HG02885 (cell line): ENCODE measurements at regions not wholly inside any gene's neighbourhood (a gene's known extent, or its start where the extent isn't known, plus 50 kb on each side); places are given as distances from the start of the nearest gene placed in this dataset.

Experiments
- ATAC-seq: cut with Tn5 transposase; IDR thresholded peaks from one replicate; pipeline ENCODE4 v1.9.1; 2021; ENCODE audit warnings: mild to moderate bottlenecking; ENCODE audit not compliant: unreplicated experiment, poor library complexity

DNA sequence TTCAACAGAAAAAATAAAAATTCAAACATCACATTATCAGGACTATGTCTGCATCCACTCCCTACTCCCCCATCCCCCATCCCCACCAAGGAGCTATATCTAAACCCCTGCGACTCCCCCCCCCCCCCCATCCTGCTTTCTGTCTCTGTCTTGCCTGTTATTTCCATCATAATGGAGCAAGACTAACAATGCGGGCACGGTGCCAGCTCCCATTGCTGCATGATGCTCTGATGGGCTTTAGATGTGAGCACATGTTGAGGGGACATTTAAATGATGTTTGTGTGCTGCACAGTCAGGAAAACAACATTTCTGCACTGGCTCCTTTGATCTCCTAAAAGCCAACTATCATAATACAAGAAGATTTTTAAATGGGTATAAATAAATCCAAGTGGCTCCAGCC, 644.2 kb upstream of the SETBP1 start:
- no peak for ATAC-seq

DNA sequence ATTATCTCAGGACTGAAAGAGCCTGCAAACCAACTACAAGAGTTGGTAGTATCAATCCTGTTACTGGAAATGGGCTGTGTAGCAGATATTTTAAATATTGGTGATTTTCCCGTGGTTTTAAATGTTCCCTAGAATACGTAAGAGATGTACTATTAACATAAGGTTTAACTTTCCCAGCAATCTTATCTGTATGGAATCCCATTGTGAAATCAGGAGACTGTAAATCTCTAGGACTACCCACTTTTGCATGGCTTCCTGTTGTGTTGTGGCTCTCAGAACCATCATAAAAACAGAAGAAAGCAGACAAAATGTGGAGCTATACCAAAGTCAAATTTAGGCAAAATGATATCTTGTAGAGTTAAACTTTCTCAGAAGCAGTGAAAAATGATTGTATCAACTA, 641.5 kb upstream of the SETBP1 start:
- ATAC-seq: no peak

DNA sequence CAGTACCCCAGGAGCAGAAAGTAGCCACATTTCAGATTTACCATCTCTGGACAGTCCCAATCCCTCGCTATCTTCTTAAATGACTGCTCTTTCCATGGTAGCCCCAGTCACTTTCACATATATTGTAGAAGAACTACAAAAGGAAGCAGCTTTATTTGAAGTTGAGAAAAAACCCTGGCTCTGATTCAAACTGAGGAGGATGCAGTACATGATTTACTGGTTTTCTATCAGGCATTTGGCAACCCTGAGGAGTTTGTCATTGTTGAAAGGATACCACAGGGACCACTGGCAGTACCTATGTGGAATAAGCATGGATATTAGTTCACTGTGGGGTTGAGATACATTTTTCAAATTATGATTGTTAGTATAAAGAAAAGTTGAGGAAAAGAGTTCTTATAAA, 640.9 kb upstream of the SETBP1 start:
- ATAC-seq: no peak

DNA sequence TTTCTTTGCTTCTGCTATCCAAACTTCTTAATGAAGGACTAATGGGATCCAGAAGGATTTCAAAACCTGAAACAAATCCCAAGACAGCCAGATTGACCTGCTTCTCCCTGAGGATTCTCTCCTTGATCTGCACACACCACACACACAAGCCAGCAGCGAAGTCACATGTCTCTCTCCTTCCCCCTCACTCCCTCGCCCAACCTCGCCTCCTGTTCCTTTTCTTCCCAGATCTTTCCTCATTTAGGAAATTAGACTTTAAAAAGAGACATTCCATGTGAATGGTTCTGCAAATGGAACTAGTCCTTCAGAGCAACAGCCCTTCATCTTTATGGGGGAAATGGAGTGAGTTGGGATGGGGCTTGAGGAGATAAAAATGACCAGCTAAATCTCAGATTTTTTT, 639.1 kb upstream of the SETBP1 start:
- ATAC-seq: no peak

DNA sequence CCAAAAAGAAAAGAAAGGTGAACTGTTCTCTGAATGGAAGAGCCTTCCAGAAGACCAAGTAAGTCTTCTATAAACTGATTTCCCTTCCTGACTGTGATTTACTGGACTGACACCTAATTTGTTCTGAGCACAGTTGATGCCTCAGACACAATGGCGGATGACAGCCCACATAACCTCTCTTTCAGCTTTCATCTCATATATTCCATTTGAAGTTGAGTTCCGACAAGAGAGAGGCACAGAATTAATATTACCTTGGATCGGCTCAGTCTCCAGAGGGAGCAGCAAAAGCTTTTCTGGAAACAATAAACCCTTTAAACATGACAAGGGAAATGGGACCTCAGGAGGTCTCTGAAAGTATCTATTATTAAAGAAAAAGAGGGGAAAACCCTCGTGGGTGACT, 638.7 kb upstream of the SETBP1 start:
- ATAC-seq: no peak

DNA sequence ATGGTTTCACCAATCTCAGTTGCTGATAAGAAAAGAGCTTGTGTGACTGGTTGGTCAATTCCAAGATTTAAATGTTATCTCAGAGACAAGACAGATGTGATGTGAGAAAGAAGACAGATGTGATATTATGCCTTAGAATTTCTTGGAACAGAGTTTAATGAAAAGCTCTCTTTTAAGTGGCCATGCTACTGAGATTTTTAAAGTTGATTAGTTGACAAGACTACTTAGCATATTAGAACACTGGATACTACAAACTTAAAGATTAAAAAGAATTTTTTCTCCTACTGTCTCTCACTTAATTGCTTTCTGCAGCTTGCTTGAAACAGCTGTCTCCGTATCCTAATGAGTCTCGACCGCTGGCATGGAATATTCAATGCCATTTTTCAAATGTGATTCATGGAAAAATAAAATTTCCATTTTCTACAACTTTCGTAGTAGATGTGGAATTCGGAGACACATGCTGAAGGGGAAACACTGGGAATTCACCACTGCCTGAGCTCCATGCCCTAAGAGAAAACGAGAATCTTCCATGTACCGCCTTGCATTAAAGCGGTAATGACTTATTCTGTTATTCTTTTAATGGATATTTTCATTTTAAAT, 634.2 kb upstream of the SETBP1 start:
- no peak for ATAC-seq

DNA sequence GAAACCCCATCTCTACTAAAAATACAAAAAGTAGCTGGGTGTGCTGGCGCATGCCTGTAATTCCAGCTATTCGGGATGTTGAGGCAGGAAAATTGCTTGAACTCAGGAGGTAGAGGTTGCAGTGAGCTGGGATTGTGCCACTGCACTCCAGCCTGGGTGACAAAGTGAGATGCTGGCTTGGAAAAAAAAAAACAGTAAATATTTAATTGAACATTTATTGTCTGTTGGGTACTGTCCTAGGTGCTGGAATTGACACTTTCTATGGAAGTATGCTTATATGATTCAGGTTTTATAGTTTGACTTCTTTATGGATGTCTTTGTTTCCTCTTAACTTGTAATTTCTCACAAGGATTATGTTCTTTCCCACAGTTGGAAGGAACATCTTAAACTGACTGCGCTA, 633.1 kb upstream of the SETBP1 start:
- no peak for ATAC-seq

DNA sequence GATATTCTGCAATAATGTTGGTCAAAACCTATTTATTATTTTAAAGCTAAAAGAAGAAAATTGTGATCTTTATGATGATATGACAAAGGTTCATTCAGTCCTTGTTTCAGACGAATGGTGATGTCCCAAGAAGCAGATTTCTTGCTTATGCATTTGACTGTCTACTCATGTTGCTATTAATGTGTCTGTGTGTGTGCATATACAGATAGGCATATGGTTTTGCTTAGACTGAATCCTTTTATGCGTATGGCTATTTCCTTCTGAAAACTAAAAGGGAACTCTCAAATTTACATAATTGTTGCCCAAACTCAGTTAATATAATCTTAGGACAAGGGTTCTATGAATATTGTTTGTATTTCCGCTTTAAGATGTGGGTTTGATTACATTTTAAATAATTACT, 632.3 kb upstream of the SETBP1 start:
- ATAC-seq: no peak

DNA sequence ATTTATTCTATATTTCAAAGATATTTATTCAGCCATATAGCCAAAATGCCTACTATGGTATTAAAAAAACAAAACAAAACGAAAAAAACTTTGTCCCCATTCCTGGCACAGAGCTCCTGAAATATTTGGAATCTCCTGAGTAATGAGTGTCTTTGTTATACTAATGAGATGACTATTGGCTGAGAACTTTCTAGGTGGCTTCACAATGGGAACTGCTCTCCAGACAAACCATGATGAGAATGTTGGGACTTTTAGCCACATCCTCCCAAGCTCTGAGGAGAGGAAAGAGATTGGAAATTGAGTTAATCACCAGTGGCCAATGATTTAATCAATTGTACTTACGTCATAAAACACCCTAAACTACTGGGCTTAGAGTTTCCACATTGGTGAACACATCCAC, 631.8 kb upstream of the SETBP1 start:
- ATAC-seq: no peak

DNA sequence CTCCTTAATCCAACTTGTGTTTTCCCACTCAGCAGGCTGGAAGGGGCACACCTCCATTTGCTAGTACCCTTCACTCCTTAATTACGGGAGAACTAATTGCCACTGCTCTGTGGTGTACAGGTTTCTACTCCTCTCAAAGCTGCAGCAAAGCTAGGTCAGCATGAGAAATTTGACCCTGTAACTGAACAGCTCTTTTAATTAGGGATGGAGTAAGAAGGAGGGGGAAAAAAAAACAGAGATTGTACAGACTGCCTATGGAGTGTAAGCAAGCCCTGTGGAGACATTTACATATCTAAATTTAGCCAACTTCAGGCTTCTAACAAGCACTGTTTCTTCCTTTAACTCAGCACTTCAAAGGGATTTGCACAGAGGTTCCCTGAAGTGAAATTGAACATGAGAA, 629.7 kb upstream of the SETBP1 start:
- no peak for ATAC-seq

DNA sequence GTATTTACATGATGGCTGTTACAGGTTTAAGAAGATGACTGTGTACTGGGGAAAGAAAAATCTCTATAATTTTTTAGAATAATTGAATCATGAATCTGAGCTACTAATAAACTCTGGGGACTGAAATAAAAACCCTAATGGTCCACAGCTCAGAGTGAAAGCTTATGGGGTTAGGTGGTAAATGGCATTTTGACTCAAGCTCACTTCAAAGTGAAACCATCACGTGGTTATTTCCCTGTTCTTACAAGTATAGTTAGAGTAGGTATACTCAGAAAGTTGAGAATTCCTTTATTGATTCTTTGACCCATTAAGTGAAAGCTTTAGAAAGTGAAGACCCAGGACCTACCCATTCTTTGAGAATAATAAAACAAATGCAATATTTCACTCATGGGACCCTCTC, 626.2 kb upstream of the SETBP1 start:
- no peak for ATAC-seq

DNA sequence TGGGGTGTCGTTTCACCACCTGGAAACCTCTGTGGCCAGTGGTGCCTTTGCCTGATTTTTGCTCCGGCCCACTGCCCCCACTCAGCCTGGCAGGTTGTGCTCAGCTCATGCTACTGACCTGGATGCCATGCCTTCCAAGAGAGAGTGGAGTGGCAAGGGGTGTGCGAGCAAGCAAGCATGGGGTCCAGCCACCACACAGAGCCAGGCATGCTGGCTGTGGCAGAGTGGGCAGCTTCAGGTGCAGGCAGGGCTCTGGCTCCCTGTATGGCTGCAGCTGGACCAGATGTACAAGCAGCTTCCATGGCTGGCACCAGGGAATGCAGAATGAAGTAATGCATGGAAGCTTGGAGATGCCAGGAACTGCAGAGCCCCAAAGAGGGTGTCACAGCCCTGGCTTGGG, 620.5 kb upstream of the SETBP1 start:
- no peak for ATAC-seq

DNA sequence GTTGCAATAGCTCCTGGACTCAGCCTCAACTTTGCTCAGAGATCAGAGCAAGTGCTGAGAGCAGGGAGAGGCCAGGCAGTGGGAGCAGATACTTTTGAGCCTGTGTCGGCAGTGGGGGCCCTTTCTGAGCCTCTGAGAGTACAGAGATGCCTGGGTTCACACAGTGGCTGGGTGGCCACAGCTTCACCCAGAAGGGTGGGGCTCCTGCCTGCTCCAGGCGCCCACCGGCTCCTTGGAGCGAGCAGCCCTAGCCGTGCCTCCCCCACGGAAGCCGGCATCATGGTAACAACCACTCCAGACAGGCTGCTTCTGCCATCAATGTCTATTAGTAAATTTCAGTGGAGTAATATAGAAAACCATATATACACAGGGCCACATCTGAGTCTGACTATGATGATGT, 619.2 kb upstream of the SETBP1 start:
- ATAC-seq: no peak

DNA sequence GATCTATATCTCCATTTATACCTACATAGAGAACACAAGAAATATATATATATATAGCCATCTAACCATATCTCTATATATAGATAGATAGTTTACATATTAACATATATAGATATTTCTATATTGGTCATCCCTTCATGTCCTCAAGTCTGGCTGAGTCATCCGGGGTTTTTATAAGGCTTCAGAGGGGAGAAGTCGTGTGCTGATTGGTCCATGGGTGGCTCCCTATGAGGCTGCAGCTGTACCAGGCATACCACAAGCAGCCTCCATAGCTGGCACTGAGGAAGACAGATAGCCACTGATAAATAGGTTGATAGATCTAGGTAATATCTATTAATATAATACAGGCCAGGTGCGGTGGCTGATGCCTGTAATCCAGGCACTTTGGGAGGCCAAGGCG, 618.3 kb upstream of the SETBP1 start:
- no peak for ATAC-seq

DNA sequence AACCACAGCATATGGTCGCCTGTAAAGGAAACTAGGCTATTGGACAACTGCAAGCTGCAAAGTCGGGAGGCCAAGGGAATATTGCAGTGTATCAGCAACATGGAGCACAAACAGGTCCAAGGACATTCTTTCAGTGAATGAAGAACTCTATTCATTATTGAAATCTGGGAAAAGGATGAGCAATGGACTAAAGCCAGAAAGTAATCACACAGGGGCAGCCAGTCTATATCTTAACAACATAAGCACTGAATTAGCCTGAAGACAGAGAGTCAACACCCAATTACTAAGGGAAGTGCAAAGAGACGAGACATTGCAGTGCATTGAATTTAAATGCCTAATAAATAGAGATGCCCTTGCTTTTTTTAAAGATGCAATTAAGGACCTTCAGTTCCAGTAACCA, 615.5 kb upstream of the SETBP1 start:
- no peak for ATAC-seq

DNA sequence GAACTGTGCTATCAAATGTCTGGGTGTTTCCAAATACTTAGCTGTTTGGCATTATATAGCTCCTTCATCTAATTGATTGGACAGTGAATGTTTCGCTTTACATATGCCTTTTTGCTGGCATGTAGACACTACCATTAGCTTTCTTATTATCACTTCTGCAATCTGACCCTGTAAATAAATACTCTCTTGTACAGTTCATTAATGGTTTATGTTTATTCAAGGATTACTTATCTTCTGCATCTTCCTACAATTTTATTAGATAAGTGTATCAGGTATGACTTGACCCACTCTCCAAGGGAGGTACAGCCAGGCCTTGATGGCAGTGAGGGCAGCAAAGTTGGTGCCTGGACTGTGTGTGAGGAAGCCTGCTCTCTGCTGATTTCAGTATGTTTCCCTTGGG, 614.1 kb upstream of the SETBP1 start:
- no peak for ATAC-seq

DNA sequence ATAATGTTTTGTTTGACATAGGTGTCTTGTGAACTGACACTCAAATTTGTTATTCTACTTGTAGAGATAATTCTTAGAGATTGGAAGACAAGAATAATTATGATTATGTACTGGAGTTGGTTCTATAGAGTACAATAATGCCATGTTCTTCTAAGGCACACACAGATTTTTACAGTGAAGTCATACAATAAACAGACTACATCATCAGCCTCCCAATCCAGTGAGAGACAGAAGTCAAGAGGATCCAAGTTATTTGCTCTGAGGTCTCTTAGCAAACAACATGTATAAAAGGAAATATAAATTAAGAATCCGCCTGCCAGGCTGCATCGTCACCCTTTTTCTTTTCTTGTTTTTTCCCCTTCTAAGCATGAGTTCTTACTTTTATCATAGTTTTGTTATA, 613.5 kb upstream of the SETBP1 start:
- no peak for ATAC-seq

DNA sequence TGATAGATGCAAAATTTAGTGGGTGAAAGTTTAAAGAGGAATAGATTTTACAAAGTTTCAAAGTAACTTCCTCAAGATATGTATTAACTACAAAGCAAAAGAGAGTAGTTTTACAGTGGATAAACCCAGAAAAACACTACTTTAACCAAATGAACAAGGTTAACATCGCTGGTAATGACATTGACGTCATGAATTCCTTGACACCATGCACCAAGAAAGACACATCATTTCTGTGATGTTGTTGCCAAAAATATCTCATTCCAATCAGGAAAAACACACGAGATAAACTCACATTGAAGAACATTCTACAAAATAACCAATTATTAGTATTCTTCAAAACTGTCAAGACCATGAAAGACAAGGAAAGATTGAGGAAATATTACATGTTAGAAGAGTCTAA, 605.6 kb upstream of the SETBP1 start:
- no peak for ATAC-seq

DNA sequence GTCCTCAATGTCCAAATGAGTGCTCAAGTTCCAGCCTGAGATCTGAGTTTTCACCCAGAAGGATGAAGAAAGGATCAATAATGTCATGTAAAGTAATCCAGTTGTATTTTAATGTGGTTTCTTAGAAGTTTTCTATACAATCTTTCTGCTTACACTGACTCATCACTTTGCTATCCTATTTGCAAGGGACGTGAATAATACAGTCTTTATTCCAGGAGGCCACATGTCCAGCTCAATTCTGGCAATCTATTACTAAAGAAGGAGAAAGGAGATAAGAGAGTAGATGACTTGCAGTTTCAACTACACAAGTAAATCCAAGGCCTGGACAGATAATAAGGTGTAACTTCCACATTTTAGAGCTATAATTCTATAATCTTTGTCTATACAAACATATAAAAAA, 601.1 kb upstream of the SETBP1 start:
- ATAC-seq: no peak

DNA sequence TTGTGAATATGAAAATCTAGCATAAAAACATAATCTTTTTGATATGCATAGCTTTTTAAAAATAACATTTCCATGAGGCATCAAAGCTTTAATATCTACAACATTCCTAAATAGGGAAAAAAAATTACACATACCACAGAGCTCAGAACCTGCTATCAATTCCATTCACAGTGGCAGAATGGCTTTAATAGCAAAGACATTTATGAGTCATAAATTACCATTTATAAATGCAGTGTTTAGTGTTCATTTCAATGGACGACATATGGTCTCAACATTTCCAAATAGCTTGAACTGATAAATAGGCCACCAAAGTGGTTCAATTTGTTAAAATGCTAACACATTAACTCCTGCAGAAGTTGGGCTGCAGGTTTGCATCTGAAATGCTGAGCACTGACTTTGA, 600.6 kb upstream of the SETBP1 start:
- no peak for ATAC-seq

DNA sequence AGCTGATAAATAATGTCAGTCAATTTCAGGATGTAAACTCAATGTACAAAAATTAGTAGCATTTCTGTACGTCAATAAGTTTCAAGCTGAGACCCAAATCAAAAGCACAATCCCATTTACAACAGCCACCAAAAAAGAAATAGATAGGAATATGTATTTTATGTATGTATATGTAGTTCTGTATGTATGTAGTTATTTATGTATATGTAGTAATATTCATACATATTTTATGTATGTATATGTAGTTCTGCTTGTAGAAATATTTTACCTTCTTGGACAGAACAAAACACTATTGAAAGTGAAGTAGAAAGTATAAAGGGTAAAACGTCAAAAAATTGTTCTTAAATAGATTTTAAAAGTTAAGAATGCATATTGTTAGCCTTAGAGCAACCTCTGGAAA, 591.0 kb upstream of the SETBP1 start:
- ATAC-seq: no peak

DNA sequence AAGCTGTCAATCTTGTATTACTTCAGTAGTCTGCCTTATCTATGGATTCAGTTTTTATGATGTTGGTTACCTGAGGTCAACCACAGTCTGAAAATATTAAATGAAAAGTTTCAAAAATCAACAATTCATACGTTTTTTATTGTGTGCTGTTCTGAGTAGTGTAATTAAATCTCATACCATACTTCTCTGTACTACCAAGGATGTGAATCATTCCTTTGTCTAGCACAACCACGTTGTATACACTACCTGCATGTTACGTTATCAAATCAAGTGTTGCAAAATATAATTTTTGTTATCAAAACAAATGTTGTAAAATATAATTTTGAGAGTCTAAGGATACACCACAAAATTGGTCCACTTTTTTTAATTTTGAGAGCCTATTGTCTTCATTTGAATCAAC, 590.2 kb upstream of the SETBP1 start:
- ATAC-seq: no peak

DNA sequence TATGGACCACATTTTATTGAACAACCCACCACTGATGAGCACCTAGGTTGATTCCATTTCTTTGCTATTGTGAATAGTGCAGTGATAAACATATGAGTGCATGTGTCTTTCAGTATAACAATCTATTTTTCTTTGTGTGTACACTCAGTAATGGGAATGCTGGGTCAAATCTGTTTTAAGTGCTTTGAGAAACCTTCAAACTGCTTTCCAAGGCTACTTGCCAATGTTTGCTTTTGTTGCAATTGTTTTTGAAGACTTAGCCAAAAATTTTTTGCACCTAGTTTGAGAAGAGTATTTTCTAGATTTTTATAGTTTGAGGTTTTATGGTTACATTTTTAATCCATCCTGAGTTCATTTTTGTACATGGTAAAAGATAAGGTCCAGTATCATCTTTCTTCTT, 587.4 kb upstream of the SETBP1 start:
- ATAC-seq: no peak
